ENCODE measurements at regions not wholly inside any gene's neighbourhood (a gene's known extent, or its start where the extent isn't known, plus 50 kb on each side); places are given as distances from the start of the nearest gene placed in this dataset.

- DNase-seq (ENCODE audit: low read depth, low spot score) = no peak
These were observed 372.7 kb downstream of the CHSY3 start for GRCh38 chr5:130277002-130277401.

GRCh38 chr5:130272837-130273236 lies 368.6 kb downstream of the CHSY3 start:
- DNase-seq (ENCODE audit: low read depth, low spot score) = no peak

- DNase-seq (ENCODE audit: low read depth, low spot score) = no peak
These were observed 366.5 kb downstream of the CHSY3 start for GRCh38 chr5:130270786-130271185.

- DNase-seq (ENCODE audit: low read depth, low spot score) = no peak
These were observed 364.2 kb downstream of the CHSY3 start for GRCh38 chr5:130268489-130268888.

- no peak for DNase-seq (ENCODE audit: low read depth, low spot score)
These were observed 363.7 kb downstream of the CHSY3 start for GRCh38 chr5:130267926-130268325.

GRCh38 chr5:130260481-130260880 lies 356.2 kb downstream of the CHSY3 start:
- DNase-seq (ENCODE audit: low read depth, low spot score) = no peak

- DNase-seq (ENCODE audit: low read depth, low spot score) = no peak
These were observed 347.7 kb downstream of the CHSY3 start for GRCh38 chr5:130251931-130252330.

GRCh38 chr5:130243641-130244040 lies 339.4 kb downstream of the CHSY3 start:
- no peak for DNase-seq (ENCODE audit: low read depth, low spot score)

- peak; percentile 35 for DNase-seq (ENCODE audit: low read depth, low spot score)
These were observed 333.5 kb downstream of the CHSY3 start for GRCh38 chr5:130237721-130238120.

Data from pulmonary artery endothelial cell (primary cell).